ENCODE measurements at regions not wholly inside any gene's neighbourhood (a gene's known extent, or its start where the extent isn't known, plus 50 kb on each side); places are given as distances from the start of the nearest gene placed in this dataset.

GRCh38 chr2:10995366-10995970 lies 83.7 kb downstream of the KCNF1 start:
- H3K9ac ChIP-seq (ENCODE audit: low read length), result no peak overlapping the region
- ChIA-PET POLR2A (no interaction called here), RAD21 (ENCODE audit: low non-redundant PET in 1 of 2, low total read pairs in 2 of 2, uncharacterized antibody in 2 of 2, unreplicated experiment in 2 of 2) (no interaction called here), CTCF (no interaction called here)
- H3K27ac ChIP-seq (ENCODE audit: low read depth, low read length), result no peak overlapping the region
- H3K79me2 ChIP-seq (ENCODE audit: insufficient read depth, low read length), result no peaks in the 10 kb centered on the region
- no peaks in the 10 kb centered on the region for H3K9me2 ChIP-seq (ENCODE audit: insufficient read depth)
- H3K4me2 ChIP-seq (ENCODE audit: low read length), result no peak overlapping the region
- no peak overlapping the region for H3K4me3 ChIP-seq (replicated peaks in 1 of 2; ENCODE audit: low read depth in 1 of 2, low read length in 2 of 2)
- ATAC-seq, result no peak
- H2AFZ ChIP-seq (ENCODE audit: low read depth, low read length, poor library complexity, severe bottlenecking), result no peak overlapping the region
- no peaks in the 10 kb centered on the region for H3K27me3 ChIP-seq (ENCODE audit: insufficient read depth, low read length)
- H3K4me1 ChIP-seq (ENCODE audit: control insufficient read depth in 1 of 2, insufficient read depth in 2 of 2, low read length in 2 of 2), result peaks cover 0 to 4% of the 10 kb centered on the region in 2 experiments; a peak in 1 of 4 replicates
- no peaks in the 10 kb centered on the region for H3K36me3 ChIP-seq (ENCODE audit: control insufficient read depth in 1 of 2, insufficient read depth in 2 of 2, low read length in 2 of 2)
- no peaks in the 10 kb centered on the region for H3K9me3 ChIP-seq (ENCODE audit: control insufficient read depth in 1 of 2, insufficient read depth in 1 of 2, low read depth in 1 of 2, low read length in 2 of 2)
- intact Hi-C loops (cut with micrococcal nuclease), result no loop called here
- BruUV-seq (replicated peaks), result no TSS peak
- DNase-seq (ENCODE audit: low read depth, low spot score), result no peak
- TF ChIP-seq MAX (IDR thresholded peaks at IDR 0.05) (no peak), RAD21 (IDR thresholded peaks at IDR 0.05; ENCODE audit: low read depth) (no peak), POLR2A (IDR thresholded peaks at IDR 0.05; ENCODE audit: borderline replicate concordance, extremely low read depth, insufficient read depth, insufficient read length) (no peak), SRF (IDR thresholded peaks at IDR 0.05; ENCODE audit: low read depth) (no peak), EZH2phosphoT487 (IDR thresholded peaks at IDR 0.05; ENCODE audit: borderline replicate concordance) (no peak), ZNF274 (IDR thresholded peaks at IDR 0.05; ENCODE audit: low read depth, low read length) (no peak), CEBPB (IDR thresholded peaks at IDR 0.05; ENCODE audit: low read depth) (no peak), YY1 (IDR thresholded peaks at IDR 0.05; ENCODE audit: extremely low read depth, insufficient replicate concordance, low read depth, low read length) (no peak), SIN3A (IDR thresholded peaks at IDR 0.05; ENCODE audit: low read depth) (no peak), SP1 (IDR thresholded peaks at IDR 0.05; ENCODE audit: low read depth) (no peak), EZH2 (IDR thresholded peaks at IDR 0.05) (no peak), REST (IDR thresholded peaks at IDR 0.05; ENCODE audit: low read depth) (no peak), ELF1 (IDR thresholded peaks at IDR 0.05; ENCODE audit: borderline replicate concordance, low read depth) (no peak), CTCF (IDR thresholded peaks at IDR 0.05 in 2 of 3, conservative IDR thresholded peaks at IDR 0.05 in 1 of 3; ENCODE audit: borderline replicate concordance in 1 of 3, insufficient read depth in 1 of 3, low read depth in 2 of 3, low read length in 2 of 3) (no peak), TCF7L2 (IDR thresholded peaks at IDR 0.05; ENCODE audit: borderline replicate concordance, extremely low read depth, insufficient read depth, insufficient read length) (no peak), POLR2AphosphoS5 (IDR thresholded peaks at IDR 0.05; ENCODE audit: low read depth, low read length) (no peak), CBX3 (IDR thresholded peaks at IDR 0.05; ENCODE audit: low read depth) (no peak)
- no peaks in the 10 kb centered on the region for H4K20me1 ChIP-seq (ENCODE audit: insufficient read depth)
